H1 (cell line): ENCODE measurements at regions not wholly inside any gene's neighbourhood (a gene's known extent, or its start where the extent isn't known, plus 50 kb on each side); places are given as distances from the start of the nearest gene placed in this dataset.
A peak's percentile ranks its signal among the peaks of the same experiment; 100 is the strongest.

Experiments
- CTCF ChIA-PET: fragments of 300-600 bp; sonication (Branson Sonifier 250); formaldehyde crosslinking; loops from one replicate; lab custom pipeline; 2021; ENCODE audit not compliant: partially characterized antibody; lab: Charles Lee
- POLR2A ChIA-PET: fragments of 300-600 bp; sonication (Branson Sonifier 250); formaldehyde crosslinking; loops from one replicate; lab custom pipeline; 2021; ENCODE audit warnings: inconsistent platforms; ENCODE audit not compliant: partially characterized antibody; lab: Charles Lee
- DNase-seq, 2 experiments: peaks; one replicate each; pipeline versions ENCODE4 v3.0.0 to v3.0.0-alpha.2; 2010 to 2022; ENCODE audit warnings: low spot score in 2 of 2, low read depth in 1 of 2, mixed read lengths in 1 of 2
- FAIRE-seq: peaks from 2 replicates; lab custom pipeline; 2011; peaks lifted over from hg19 to GRCh38; lab: Jason Lieb, UNC
- H2AFZ ChIP-seq: 2 replicates; pipeline ENCODE4 v1.8.1; 2012; ENCODE audit warnings: low read length, inconsistent platforms
- H2AK5ac ChIP-seq: 2 replicates; pipeline ENCODE4 v1.6.1; 2013; ENCODE audit warnings: low read depth, low read length
- H2BK120ac ChIP-seq: replicated peaks from 2 replicates; pipeline ENCODE3; 2013; ENCODE audit warnings: low read depth, low read length, inconsistent platforms
- H2BK12ac ChIP-seq: 2 replicates; pipeline ENCODE4 v1.6.1; 2013; ENCODE audit warnings: low read depth, low read length
- H2BK15ac ChIP-seq: 2 replicates; pipeline ENCODE4 v1.6.1; 2013; ENCODE audit warnings: low read length
- H2BK20ac ChIP-seq: 2 replicates; pipeline ENCODE4 v1.6.1; 2013; ENCODE audit warnings: low read length
- H2BK5ac ChIP-seq: 2 replicates; pipeline ENCODE4 v1.6.1; 2013; ENCODE audit warnings: low read depth, low read length
- H3K14ac ChIP-seq: 2 replicates; pipeline ENCODE4 v1.6.1; 2013; ENCODE audit warnings: inconsistent platforms; ENCODE audit not compliant: insufficient read length
- H3K18ac ChIP-seq: 2 replicates; pipeline ENCODE4 v1.6.1; 2013; ENCODE audit warnings: low read length; ENCODE audit errors: extremely low read depth
- H3K23ac ChIP-seq: 2 replicates; pipeline ENCODE4 v1.6.1; 2013; ENCODE audit warnings: inconsistent platforms; ENCODE audit not compliant: insufficient read length
- H3K23me2 ChIP-seq: 2 replicates; pipeline ENCODE4 v1.6.1; 2013; ENCODE audit warnings: low read depth, low read length
- H3K27ac ChIP-seq: 2 replicates; pipeline ENCODE4 v1.6.1; 2011; ENCODE audit warnings: low read depth, low read length, inconsistent platforms
- H3K27me3 ChIP-seq, 4 experiments: replicated peaks in 1 of 4; 1 replicate in 1 of 4; 2 replicates in 3 of 4; pipeline versions ENCODE4 v1.6.1 to v1.8.1; 2011 to 2013; ENCODE audit warnings: low read length in 3 of 4, mild to moderate bottlenecking in 3 of 4, inconsistent platforms in 2 of 4, mixed read lengths in 2 of 4, moderate library complexity in 1 of 4; ENCODE audit not compliant: control insufficient read depth in 3 of 4, insufficient read depth in 3 of 4; ENCODE audit errors: extremely low read depth in 1 of 4
- H3K36me3 ChIP-seq, 4 experiments: 2 replicates each; pipeline versions ENCODE4 v1.6.1 to v1.8.1; 2011 to 2013; ENCODE audit warnings: mild to moderate bottlenecking in 4 of 4, low read length in 3 of 4, moderate library complexity in 2 of 4, control low read depth in 1 of 4, inconsistent platforms in 1 of 4; ENCODE audit not compliant: insufficient read depth in 4 of 4, control insufficient read depth in 2 of 4
- H3K4ac ChIP-seq: replicated peaks from 2 replicates; pipeline ENCODE3; 2013; ENCODE audit warnings: low read length, low read depth, mixed read lengths, inconsistent platforms; ENCODE audit not compliant: insufficient read length
- H3K4me1 ChIP-seq, 4 experiments: replicated peaks in 1 of 4; 1 replicate in 1 of 4; 2 replicates in 3 of 4; pipeline versions ENCODE4 v1.6.1 to v1.8.1; 2011 to 2013; ENCODE audit warnings: low read length in 3 of 4, inconsistent platforms in 2 of 4, mixed read lengths in 1 of 4; ENCODE audit not compliant: insufficient read depth in 4 of 4, control insufficient read depth in 3 of 4
- H3K4me2 ChIP-seq, 2 experiments: 2 replicates each; pipeline versions ENCODE4 v1.6.1 to v1.8.1; 2011 to 2013; ENCODE audit warnings: low read depth in 2 of 2, low read length in 2 of 2, control low read depth in 1 of 2, inconsistent platforms in 1 of 2, mild to moderate bottlenecking in 1 of 2; ENCODE audit not compliant: insufficient read depth in 1 of 2
- H3K4me3 ChIP-seq, 4 experiments: fragments of 200-600, 300-600 bp in 1 of 4; sonication (generic), shearing (Covaris generic), sonication (Bioruptor Twin) in 1 of 4; 2 replicates each; pipeline versions ENCODE4 v1.5.1 to v1.8.1; 2011 to 2016; ENCODE audit warnings: low read length in 4 of 4, low read depth in 3 of 4, control low read depth in 2 of 4, inconsistent platforms in 2 of 4, mild to moderate bottlenecking in 2 of 4, mixed read lengths in 1 of 4, moderate library complexity in 1 of 4; ENCODE audit not compliant: insufficient read depth in 2 of 4; ENCODE audit errors: extremely low read depth in 1 of 4
- H3K56ac ChIP-seq: replicated peaks from 2 replicates; pipeline ENCODE3; 2013; ENCODE audit warnings: low read depth, mild to moderate bottlenecking, mixed read lengths, low read length, inconsistent platforms; ENCODE audit not compliant: insufficient read length
- H3K79me1 ChIP-seq: 2 replicates; pipeline ENCODE4 v1.6.1; 2013; ENCODE audit warnings: low read depth, low read length, control low read depth
- H3K79me2 ChIP-seq, 2 experiments: 2 replicates each; pipeline versions ENCODE4 v1.6.1 to v1.8.1; 2012 to 2013; ENCODE audit warnings: low read length in 2 of 2, mild to moderate bottlenecking in 2 of 2, inconsistent platforms in 1 of 2; ENCODE audit not compliant: insufficient read depth in 2 of 2, control insufficient read depth in 1 of 2
- H3K9ac ChIP-seq, 4 experiments: replicated peaks in 1 of 4; 1 replicate in 1 of 4; 2 replicates in 3 of 4; pipeline versions ENCODE4 v1.6.1 to v1.8.1; 2011 to 2013; ENCODE audit warnings: low read depth in 3 of 4, low read length in 3 of 4, control low read depth in 2 of 4, mild to moderate bottlenecking in 2 of 4, moderate library complexity in 2 of 4, inconsistent platforms in 1 of 4; ENCODE audit errors: extremely low read depth in 1 of 4
- H3K9me3 ChIP-seq, 2 experiments: 2 replicates each; pipeline versions ENCODE4 v1.6.1 to v1.8.1; 2012 to 2013; ENCODE audit warnings: mild to moderate bottlenecking in 2 of 2, moderate library complexity in 2 of 2, control low read depth in 1 of 2, inconsistent platforms in 1 of 2, low read depth in 1 of 2, low read length in 1 of 2, mixed read lengths in 1 of 2; ENCODE audit not compliant: insufficient read depth in 2 of 2
- H4K20me1 ChIP-seq, 2 experiments: replicated peaks in 1 of 2; 2 replicates each; pipeline versions ENCODE3 to v1.8.1; 2011 to 2013; ENCODE audit warnings: inconsistent platforms in 2 of 2, low read length in 2 of 2, mild to moderate bottlenecking in 1 of 2; ENCODE audit not compliant: insufficient read depth in 2 of 2, control insufficient read depth in 1 of 2
- H4K5ac ChIP-seq: 2 replicates; pipeline ENCODE4 v1.6.1; 2013; ENCODE audit warnings: low read length, low read depth, mixed read lengths, inconsistent platforms; ENCODE audit not compliant: insufficient read length
- H4K8ac ChIP-seq: 2 replicates; pipeline ENCODE4 v1.8.0; 2013; ENCODE audit warnings: mild to moderate bottlenecking, moderate library complexity, low read length, inconsistent platforms; ENCODE audit not compliant: insufficient read depth; ENCODE audit errors: extremely low read depth
- H4K91ac ChIP-seq: replicated peaks from 2 replicates; pipeline ENCODE3; 2013; ENCODE audit warnings: low read length, mixed read lengths, inconsistent platforms; ENCODE audit not compliant: insufficient read length
- CHD2 ChIP-seq: IDR thresholded peaks from 2 replicates; pipeline ENCODE4 v1.6.1; 2012; ENCODE audit warnings: low read length, improper control_type of control experiment
- WGBS, 2 experiments: shearing (Covaris generic) in 1 of 2; methylation state at CpG; one replicate each; pipeline versions ENCODE4 v1.1.6 to v1.1.7; 2013 to 2015; ENCODE audit warnings: low lambda C conversion rate in 2 of 2, mixed read lengths in 2 of 2, inconsistent platforms in 1 of 2, low coverage in 1 of 2, missing lambda C conversion rate in 1 of 2; ENCODE audit not compliant: insufficient replicate concordance in 2 of 2, insufficient coverage in 1 of 2, insufficient read length in 1 of 2; ENCODE audit errors: extremely low coverage in 1 of 2, missing lambda C conversion rate in 1 of 2; 5-methylcytosine and 5-hydroxymethylcytosine counted together

DNA sequence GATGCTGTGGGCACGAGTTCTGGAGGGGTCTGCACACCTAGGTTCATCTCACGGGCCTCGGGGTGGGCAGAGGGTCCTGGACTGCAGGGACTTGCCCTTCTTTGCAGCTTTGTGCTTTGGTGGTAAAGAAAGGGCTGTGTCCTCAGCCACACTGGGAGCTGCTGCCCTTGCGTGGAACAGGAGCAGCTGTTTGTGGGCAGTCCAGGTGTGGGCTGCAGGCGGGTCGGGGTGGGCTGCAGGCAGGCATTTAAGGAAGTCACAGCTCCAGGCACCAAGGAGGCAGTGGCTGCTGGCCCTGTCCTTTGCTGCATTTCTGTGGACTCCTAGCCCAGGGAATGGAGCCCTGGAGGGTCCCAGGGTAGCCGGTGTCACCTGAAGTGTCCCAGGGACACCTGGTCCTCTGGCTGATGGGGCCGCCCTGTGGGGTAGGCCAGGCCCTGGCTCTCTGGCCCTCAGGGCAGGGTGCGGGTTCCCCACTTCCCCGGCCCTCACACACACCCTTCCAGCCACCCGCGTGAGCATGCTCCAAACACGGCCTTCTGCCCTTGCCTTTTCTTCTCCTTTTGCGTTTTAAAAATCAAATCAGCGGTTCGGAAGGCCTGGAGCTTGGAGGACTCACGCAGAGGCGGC is 1240.3 kb downstream of the BRD1 start:
- no peak overlapping the region for H2BK5ac ChIP-seq
- no peak overlapping the region for H2BK15ac ChIP-seq
- ChIA-PET CTCF (interaction anchor here (0.6 kb wide), 1 partner anchor 101 kb away, joined by 3 read pairs; no protein-coding TSS in a partner anchor), POLR2A (no interaction called here)
- H3K4me2 ChIP-seq = no peak overlapping the region
- H2AFZ ChIP-seq = no peak overlapping the region
- no peak overlapping the region for H3K14ac ChIP-seq
- H3K23ac ChIP-seq = no peak overlapping the region
- H3K27me3 ChIP-seq = no peaks in the 10 kb centered on the region
- no peak overlapping the region for H3K18ac ChIP-seq
- H2BK20ac ChIP-seq = no peak overlapping the region
- no peak overlapping the region for H3K4ac ChIP-seq
- no peak overlapping the region for H2AK5ac ChIP-seq
- peaks cover 0 to 7% (median 4%) of the 10 kb centered on the region in 4 experiments; a peak in 4 of 7 replicates for H3K4me1 ChIP-seq
- no peak overlapping the region for H3K9ac ChIP-seq
- peaks cover 29% of the 10 kb centered on the region for H3K79me1 ChIP-seq
- H3K36me3 ChIP-seq = no peaks in the 10 kb centered on the region; a peak in 2 of 8 replicates
- no peak overlapping the region for H4K5ac ChIP-seq
- no peak overlapping the region for H2BK12ac ChIP-seq
- peaks cover 32% of the 10 kb centered on the region; the same call in 1 of the 2 replicates for H3K23me2 ChIP-seq
- H2BK120ac ChIP-seq = no peak overlapping the region
- no peak overlapping the region for H3K27ac ChIP-seq
- TF ChIP-seq CHD2 = no peak
- no peak for FAIRE-seq
- H3K9me3 ChIP-seq = no peaks in the 10 kb centered on the region
- H3K79me2 ChIP-seq = peaks cover 9 to 23% of the 10 kb centered on the region in 2 experiments; a peak in 3 of 4 replicates
- WGBS, 2 experiments = 96% methylated on average over 18 of the region's 18 CpGs; no CpG with 5 or more reads in 1 of the 2 experiments
- peaks cover 0 to 32% of the 10 kb centered on the region in 2 experiments for H4K20me1 ChIP-seq
- no peak overlapping the region for H3K56ac ChIP-seq
- H4K91ac ChIP-seq = no peak overlapping the region
- DNase-seq = no peak
- no peak overlapping the region for H3K4me3 ChIP-seq
- H4K8ac ChIP-seq = peak overlapping the region; percentile 69
